H9 (cell line): ENCODE measurements at regions not wholly inside any gene's neighbourhood (a gene's known extent, or its start where the extent isn't known, plus 50 kb on each side); places are given as distances from the start of the nearest gene placed in this dataset.

Source experiments
- DNase-seq: peaks from one replicate; pipeline ENCODE4 v3.0.0-alpha.2; 2017
- H2AFZ ChIP-seq: one replicate; pipeline ENCODE4 v1.6.1; 2013; ENCODE audit warnings: mild to moderate bottlenecking, low read length, control low read depth, moderate library complexity
- H2AK5ac ChIP-seq: 2 replicates; pipeline ENCODE4 v1.6.1; 2013; ENCODE audit warnings: low read length, control low read depth, mixed read lengths; ENCODE audit not compliant: insufficient read length
- H2BK120ac ChIP-seq: one replicate; pipeline ENCODE4 v1.6.1; 2013; ENCODE audit warnings: low read depth, mild to moderate bottlenecking, low read length, control low read depth, inconsistent platforms; ENCODE audit not compliant: poor library complexity, severe bottlenecking
- H2BK12ac ChIP-seq: 2 replicates; pipeline ENCODE4 v1.6.1; 2013; ENCODE audit warnings: low read length, control low read depth, mixed read lengths, low read depth; ENCODE audit not compliant: insufficient read length
- H2BK15ac ChIP-seq: 2 replicates; pipeline ENCODE4 v1.6.1; 2013; ENCODE audit warnings: low read depth, low read length, control low read depth
- H2BK20ac ChIP-seq: one replicate; pipeline ENCODE4 v1.6.1; 2013; ENCODE audit warnings: low read depth, mild to moderate bottlenecking, low read length, control low read depth, inconsistent platforms; ENCODE audit not compliant: poor library complexity, severe bottlenecking
- H2BK5ac ChIP-seq: 2 replicates; pipeline ENCODE4 v1.6.1; 2013; ENCODE audit warnings: low read length, control low read depth, mixed read lengths; ENCODE audit not compliant: insufficient read length
- H3K14ac ChIP-seq: 2 replicates; pipeline ENCODE4 v1.6.1; 2013; ENCODE audit warnings: low read length, control low read depth; ENCODE audit not compliant: insufficient read depth
- H3K18ac ChIP-seq: 2 replicates; pipeline ENCODE4 v1.6.1; 2013; ENCODE audit warnings: low read depth, mild to moderate bottlenecking, mixed read lengths, low read length, control low read depth; ENCODE audit not compliant: insufficient read length
- H3K23ac ChIP-seq: 2 replicates; pipeline ENCODE4 v1.6.1; 2013; ENCODE audit warnings: low read length, control low read depth, mixed read lengths, low read depth; ENCODE audit not compliant: insufficient read length
- H3K23me2 ChIP-seq: 2 replicates; pipeline ENCODE4 v1.6.1; 2013; ENCODE audit warnings: low read depth, mild to moderate bottlenecking, mixed read lengths, low read length, control low read depth; ENCODE audit not compliant: insufficient read length, poor library complexity, severe bottlenecking
- H3K27ac ChIP-seq: 2 replicates; pipeline ENCODE4 v1.5.1; 2013; ENCODE audit warnings: low read length, control low read depth, mixed read lengths, low read depth; ENCODE audit not compliant: insufficient read length
- H3K27me3 ChIP-seq: 2 replicates; pipeline ENCODE4 v1.6.1; 2013; ENCODE audit warnings: low read length, control low read depth, inconsistent platforms; ENCODE audit not compliant: insufficient read depth
- H3K4ac ChIP-seq: 2 replicates; pipeline ENCODE4 v1.6.1; 2013; ENCODE audit warnings: low read depth, mild to moderate bottlenecking, control low read depth, inconsistent platforms, low read length, moderate library complexity
- H3K4me1 ChIP-seq: 2 replicates; pipeline ENCODE4 v1.6.1; 2013; ENCODE audit warnings: low read length, control low read depth, inconsistent platforms; ENCODE audit not compliant: insufficient read depth
- H3K4me2 ChIP-seq: 2 replicates; pipeline ENCODE4 v1.6.1; 2013; ENCODE audit warnings: low read length, control low read depth, mixed read lengths; ENCODE audit not compliant: insufficient read length, insufficient read depth
- H3K56ac ChIP-seq: 2 replicates; pipeline ENCODE4 v1.6.1; 2013; ENCODE audit warnings: low read depth, mild to moderate bottlenecking, mixed read lengths, low read length, control low read depth; ENCODE audit not compliant: insufficient read length
- H3K79me1 ChIP-seq: 2 replicates; pipeline ENCODE4 v1.6.1; 2013; ENCODE audit warnings: low read depth, mild to moderate bottlenecking, moderate library complexity, low read length, control low read depth, inconsistent platforms; ENCODE audit not compliant: insufficient read depth, poor library complexity, severe bottlenecking
- H3K79me2 ChIP-seq: 2 replicates; pipeline ENCODE4 v1.6.1; 2013; ENCODE audit warnings: low read length, control low read depth, inconsistent platforms; ENCODE audit not compliant: insufficient read depth
- H3K9ac ChIP-seq: 2 replicates; pipeline ENCODE4 v1.6.1; 2013; ENCODE audit warnings: low read length, control low read depth, mixed read lengths; ENCODE audit not compliant: insufficient read length; ENCODE audit errors: extremely low read depth
- H3K9me3 ChIP-seq: one replicate; pipeline ENCODE4 v1.6.1; 2013; ENCODE audit warnings: low read depth, low read length, inconsistent platforms; ENCODE audit not compliant: control insufficient read depth
- H3T11ph ChIP-seq: one replicate; pipeline ENCODE4 v1.6.1; 2013; ENCODE audit warnings: mild to moderate bottlenecking, low read length, control low read depth, inconsistent platforms
- H4K20me1 ChIP-seq: one replicate; pipeline ENCODE4 v1.6.1; 2013; ENCODE audit not compliant: control insufficient read depth, insufficient read length, insufficient read depth
- H4K5ac ChIP-seq: 2 replicates; pipeline ENCODE4 v1.6.1; 2013; ENCODE audit warnings: low read depth, mild to moderate bottlenecking, mixed read lengths, low read length, control low read depth; ENCODE audit not compliant: insufficient read length
- H4K8ac ChIP-seq: replicated peaks from 2 replicates; pipeline ENCODE4 v1.6.1; 2013; ENCODE audit warnings: low read length, control low read depth, mixed read lengths, low read depth; ENCODE audit not compliant: insufficient read length
- H4K91ac ChIP-seq: 2 replicates; pipeline ENCODE4 v1.6.1; 2013; ENCODE audit warnings: low read depth, mild to moderate bottlenecking, moderate library complexity, mixed read lengths, low read length, control low read depth; ENCODE audit not compliant: insufficient read length
- H3K27ac Mint-ChIP-seq, 3 experiments: 2 replicates in 2 of 3; 3 replicates in 1 of 3; pipeline ENCODE4 v1.8.0; 2020 to 2021; ENCODE audit warnings: mixed read lengths in 3 of 3, mild to moderate bottlenecking in 1 of 3, moderate library complexity in 1 of 3
- H3K27me3 Mint-ChIP-seq: 2 replicates; pipeline ENCODE4 v1.8.0; 2021; ENCODE audit warnings: low read depth, mild to moderate bottlenecking, moderate library complexity, mixed read lengths
- H3K36me3 Mint-ChIP-seq, 3 experiments: 2 replicates in 2 of 3; 3 replicates in 1 of 3; pipeline ENCODE4 v1.8.0; 2020 to 2021; ENCODE audit warnings: low read depth in 3 of 3, mixed read lengths in 3 of 3; ENCODE audit not compliant: insufficient read depth in 1 of 3
- H3K4me1 Mint-ChIP-seq, 2 experiments: 2 replicates each; pipeline ENCODE4 v1.8.0; 2020; ENCODE audit warnings: mixed read lengths in 2 of 2
- H3K4me3 Mint-ChIP-seq, 2 experiments: 2 replicates in 1 of 2; 3 replicates in 1 of 2; pipeline ENCODE4 v1.8.0; 2020 to 2021; ENCODE audit warnings: mild to moderate bottlenecking in 2 of 2, mixed read lengths in 2 of 2, moderate library complexity in 1 of 2
- H3K9me3 Mint-ChIP-seq, 2 experiments: 2 replicates in 1 of 2; 3 replicates in 1 of 2; pipeline ENCODE4 v1.8.0; 2020; ENCODE audit warnings: mild to moderate bottlenecking in 2 of 2, mixed read lengths in 2 of 2, moderate library complexity in 1 of 2
- CTCF ChIP-seq: fragments of 200-600 bp; sonication (generic); conservative IDR thresholded peaks from 3 replicates; pipeline ENCODE4 v1.8.0; 2021; ENCODE audit warnings: antibody characterized with exemption, mild to moderate bottlenecking
- whole genome bisulfite sequencing: extraction: QIAGEN DNeasy Blood & Tissue Kit; methylation state at CpG from one replicate; pipeline ENCODE4 v1.1.7; 2013; ENCODE audit warnings: missing lambda C conversion rate, low lambda C conversion rate, mixed read lengths; ENCODE audit not compliant: insufficient read length; ENCODE audit errors: extremely low coverage; 5-methylcytosine and 5-hydroxymethylcytosine counted together

- H3K18ac ChIP-seq = no peak overlapping the region
- Mint-ChIP-seq H3K4me1 (peaks cover 22 to 29% of the 10 kb centered on the region in 2 experiments), H3K27me3 (no peaks in the 10 kb centered on the region), H3K9me3 (0 out of 5 replicates have a peak, but pooled peaks cover 0 to 2% of the 10 kb centered on the region in 2 experiments), H3K27ac (no peak overlapping the region), H3K36me3 (peaks cover 0 to 3% (median 0%) of the 10 kb centered on the region in 3 experiments; a peak in 1 of 7 replicates), H3K4me3 (no peak overlapping the region)
- H4K8ac ChIP-seq = no peak overlapping the region
- no peak overlapping the region for H3K56ac ChIP-seq
- H2BK15ac ChIP-seq = no peak overlapping the region
- TF ChIP-seq CTCF = no peak
- H3K14ac ChIP-seq = no peak overlapping the region
- H3K4me2 ChIP-seq = no peak overlapping the region
- DNase-seq = no peak
- H3T11ph ChIP-seq = no peak overlapping the region
- H3K23ac ChIP-seq = no peak overlapping the region
- H2BK20ac ChIP-seq = no peak overlapping the region
- H3K79me2 ChIP-seq = no peaks in the 10 kb centered on the region
- H3K4me1 ChIP-seq = peaks cover 8% of the 10 kb centered on the region; the same call in 1 of the 2 replicates
- no peaks in the 10 kb centered on the region for H3K79me1 ChIP-seq
- no peaks in the 10 kb centered on the region for H4K20me1 ChIP-seq
- no peak overlapping the region for H4K5ac ChIP-seq
- H3K23me2 ChIP-seq = no peaks in the 10 kb centered on the region
- no peaks in the 10 kb centered on the region for H3K27me3 ChIP-seq
- no peak overlapping the region for H4K91ac ChIP-seq
- H2AK5ac ChIP-seq = no peak overlapping the region
- no peak overlapping the region for H2BK5ac ChIP-seq
- no CpG with 5 or more reads among the region's 1 CpG for WGBS
- no peak overlapping the region for H3K4ac ChIP-seq
- H2BK12ac ChIP-seq = no peak overlapping the region
- no peak overlapping the region for H2BK120ac ChIP-seq
- H3K9ac ChIP-seq = no peak overlapping the region
- H3K9me3 ChIP-seq = no peaks in the 10 kb centered on the region
- H2AFZ ChIP-seq = no peak overlapping the region
- no peak overlapping the region for H3K27ac ChIP-seq
Measured at GRCh38 chr2:48183276-48183675, 131.2 kb upstream of the FOXN2 start.
